PC-9 (cell line): ENCODE measurements at regions not wholly inside any gene's neighbourhood (a gene's known extent, or its start where the extent isn't known, plus 50 kb on each side); places are given as distances from the start of the nearest gene placed in this dataset.

Experiments
- EZH2 ChIP-seq: fragments of 200-600 bp; sonication (generic); IDR thresholded peaks from 2 replicates; pipeline ENCODE4 v1.8.0; 2017; ENCODE audit warnings: antibody characterized with exemption, low read depth
- TF ChIP-seq, protein P1 (sequence below): fragments of 200-600 bp; sonication (generic); conservative IDR thresholded peaks from 2 replicates; pipeline ENCODE4 v1.6.1; 2017; ENCODE audit warnings: mixed run types, antibody characterized with exemption, mild to moderate bottlenecking, moderate library complexity

DNA sequence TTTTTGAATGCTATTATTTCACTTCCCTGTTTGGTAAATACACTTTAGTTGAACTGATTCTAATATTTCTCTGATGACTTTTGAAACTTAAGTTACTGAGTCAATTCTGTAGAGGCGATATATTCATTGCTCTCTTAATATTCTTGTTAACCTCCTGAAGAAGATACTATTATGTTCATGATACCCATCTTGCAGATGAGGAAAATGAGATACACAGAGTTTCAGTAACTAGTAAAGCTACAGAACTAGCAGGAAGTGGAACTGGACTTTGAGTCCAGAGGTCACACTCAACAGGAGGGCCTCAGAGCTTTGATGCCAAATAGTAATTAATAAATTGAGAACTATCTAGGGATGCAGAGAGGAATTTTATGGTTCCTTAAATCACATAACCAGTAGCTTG, 70.0 kb downstream of the PCDH7 start:
- TF ChIP-seq, protein P1, sequence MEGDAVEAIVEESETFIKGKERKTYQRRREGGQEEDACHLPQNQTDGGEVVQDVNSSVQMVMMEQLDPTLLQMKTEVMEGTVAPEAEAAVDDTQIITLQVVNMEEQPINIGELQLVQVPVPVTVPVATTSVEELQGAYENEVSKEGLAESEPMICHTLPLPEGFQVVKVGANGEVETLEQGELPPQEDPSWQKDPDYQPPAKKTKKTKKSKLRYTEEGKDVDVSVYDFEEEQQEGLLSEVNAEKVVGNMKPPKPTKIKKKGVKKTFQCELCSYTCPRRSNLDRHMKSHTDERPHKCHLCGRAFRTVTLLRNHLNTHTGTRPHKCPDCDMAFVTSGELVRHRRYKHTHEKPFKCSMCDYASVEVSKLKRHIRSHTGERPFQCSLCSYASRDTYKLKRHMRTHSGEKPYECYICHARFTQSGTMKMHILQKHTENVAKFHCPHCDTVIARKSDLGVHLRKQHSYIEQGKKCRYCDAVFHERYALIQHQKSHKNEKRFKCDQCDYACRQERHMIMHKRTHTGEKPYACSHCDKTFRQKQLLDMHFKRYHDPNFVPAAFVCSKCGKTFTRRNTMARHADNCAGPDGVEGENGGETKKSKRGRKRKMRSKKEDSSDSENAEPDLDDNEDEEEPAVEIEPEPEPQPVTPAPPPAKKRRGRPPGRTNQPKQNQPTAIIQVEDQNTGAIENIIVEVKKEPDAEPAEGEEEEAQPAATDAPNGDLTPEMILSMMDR = no peak
- TF ChIP-seq EZH2 = no peak
